CD4-positive, alpha-beta T cell (primary cell): ENCODE measurements at regions not wholly inside any gene's neighbourhood (a gene's known extent, or its start where the extent isn't known, plus 50 kb on each side); places are given as distances from the start of the nearest gene placed in this dataset.

Experiments
- ATAC-seq: fragments of 200-7000 bp; cut with Tn5 transposase; one replicate; pipeline ENCODE4 v1.10.0; 2022; ENCODE audit warnings: mild to moderate bottlenecking; ENCODE audit not compliant: poor library complexity
- CTCF ChIA-PET: fragments of 350-600 bp; sonication (Branson Sonifier 250); formaldehyde crosslinking; loops from one replicate; lab custom pipeline; 2021; ENCODE audit warnings: antibody characterized with exemption, inconsistent platforms; lab: Charles Lee
- POLR2A ChIA-PET: fragments of 350-600 bp; sonication (Branson Sonifier 250); formaldehyde crosslinking; loops from one replicate; lab custom pipeline; 2021; ENCODE audit warnings: antibody characterized with exemption, inconsistent platforms; lab: Charles Lee
- DNase-seq, 14 experiments: peaks; one replicate each; pipeline ENCODE4 v3.0.0-alpha.2; 2013 to 2020; ENCODE audit warnings: mixed read lengths in 2 of 14
- H3K27ac ChIP-seq, 2 donors: one replicate each; pipeline versions ENCODE4 v1.5.1 to v1.7.0; 2013; ENCODE audit warnings: low read length in 2 of 2, low read depth in 1 of 2, mild to moderate bottlenecking in 1 of 2
- H3K27me3 ChIP-seq, 2 experiments: 1 replicate in 1 of 2; 2 replicates in 1 of 2; pipeline versions ENCODE4 v1.6.1 to v1.7.0; 2013; ENCODE audit warnings: low read length in 2 of 2, control low read depth in 1 of 2, mild to moderate bottlenecking in 1 of 2, moderate library complexity in 1 of 2; ENCODE audit not compliant: insufficient read depth in 2 of 2, control insufficient read depth in 1 of 2
- H3K36me3 ChIP-seq: one replicate; pipeline ENCODE4 v1.6.1; 2013; ENCODE audit warnings: low read length, control low read depth; ENCODE audit not compliant: insufficient read depth
- H3K4me1 ChIP-seq: one replicate; pipeline ENCODE4 v1.6.1; 2013; ENCODE audit warnings: low read length, control low read depth; ENCODE audit not compliant: insufficient read depth
- H3K4me3 ChIP-seq: one replicate; pipeline ENCODE4 v1.5.1; 2013; ENCODE audit warnings: mild to moderate bottlenecking, low read length, moderate library complexity
- H3K9me3 ChIP-seq, 2 experiments: 1 replicate in 1 of 2; 2 replicates in 1 of 2; pipeline versions ENCODE4 v1.6.1 to v1.7.0; 2013; ENCODE audit warnings: low read length in 2 of 2, mild to moderate bottlenecking in 2 of 2, control low read depth in 1 of 2, moderate library complexity in 1 of 2; ENCODE audit not compliant: control insufficient read depth in 1 of 2, insufficient read depth in 1 of 2
- H3K27ac Mint-ChIP-seq: one replicate; pipeline ENCODE4 v1.8.0; 2020; ENCODE audit warnings: mixed read lengths
- H3K27me3 Mint-ChIP-seq: one replicate; pipeline ENCODE4 v1.8.0; 2021; ENCODE audit warnings: mixed read lengths
- H3K36me3 Mint-ChIP-seq: one replicate; pipeline ENCODE4 v1.8.0; 2021; ENCODE audit warnings: low read depth, mixed read lengths
- H3K4me1 Mint-ChIP-seq: one replicate; pipeline ENCODE4 v1.8.0; 2021; ENCODE audit warnings: low read depth, mixed read lengths
- H3K4me3 Mint-ChIP-seq: one replicate; pipeline ENCODE4 v1.8.0; 2020; ENCODE audit warnings: mild to moderate bottlenecking, mixed read lengths
- H3K9me3 Mint-ChIP-seq: one replicate; pipeline ENCODE4 v1.8.0; 2020; ENCODE audit warnings: mixed read lengths
- CTCF ChIP-seq: fragments of 200-600 bp; IDR thresholded peaks from one replicate; pipeline ENCODE4 v1.8.0; 2022; ENCODE audit warnings: antibody characterized with exemption, mild to moderate bottlenecking
- intact Hi-C, 2 experiments: fragments of 100-400 bp; cut with DNase I in 1 of 2; cut with micrococcal nuclease in 1 of 2; formaldehyde crosslinking; loops; one replicate each; pipeline versions ENCODE4 v1.15.1 to v1.9.0; 2023 to 2025; cut with DNase I, micrococcal nuclease

- no peak for ATAC-seq
- no peak overlapping the region for H3K27ac ChIP-seq
- Mint-ChIP-seq H3K36me3 (no peaks in the 10 kb centered on the region), H3K4me3 (no peak overlapping the region), H3K9me3 (no peaks in the 10 kb centered on the region), H3K27me3 (no peaks in the 10 kb centered on the region), H3K4me1 (no peaks in the 10 kb centered on the region), H3K27ac (no peak overlapping the region)
- H3K9me3 ChIP-seq, result no peaks in the 10 kb centered on the region
- H3K4me1 ChIP-seq, result no peaks in the 10 kb centered on the region
- H3K4me3 ChIP-seq, result no peak overlapping the region
- ChIA-PET POLR2A (no interaction called here), CTCF (interaction anchor here (1.2 kb wide), 1 partner anchor 8 kb away, joined by 3 read pairs; no protein-coding TSS in a partner anchor)
- no peak for TF ChIP-seq CTCF
- intact Hi-C loops, result no loop called here
- no peaks in the 10 kb centered on the region for H3K36me3 ChIP-seq
- no peaks in the 10 kb centered on the region for H3K27me3 ChIP-seq
- no peak for DNase-seq
Observed at GRCh38 chr11:110984693-110985092, 260.8 kb upstream of the POU2AF2 start.

DNA sequence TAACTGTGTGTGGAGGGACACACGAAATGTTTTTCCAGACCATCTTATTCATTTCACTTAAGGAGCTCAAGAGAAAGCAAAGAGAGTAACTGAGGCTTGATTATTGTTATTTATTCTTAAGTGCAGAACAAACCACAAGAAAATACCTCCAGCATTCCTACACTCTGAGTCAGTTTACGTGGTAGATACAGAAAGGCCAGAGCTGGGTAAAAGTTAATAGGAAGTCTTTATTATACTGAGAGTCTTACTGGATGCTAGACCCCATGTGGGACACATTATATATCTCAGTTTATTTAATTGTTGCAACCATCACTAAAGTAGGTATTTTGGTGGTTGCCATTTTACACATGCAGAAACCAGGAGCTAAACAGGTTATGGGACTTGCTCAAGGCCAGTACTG, 261.4 kb upstream of the POU2AF2 start:
- Histone ChIP-seq H3K4me3 (no peak overlapping the region), H3K4me1 (no peaks in the 10 kb centered on the region), H3K9me3 (no peaks in the 10 kb centered on the region), H3K36me3 (no peaks in the 10 kb centered on the region), H3K27ac (no peak overlapping the region), H3K27me3 (no peaks in the 10 kb centered on the region)
- no peak for TF ChIP-seq CTCF
- H3K36me3 Mint-ChIP-seq, result no peaks in the 10 kb centered on the region
- intact Hi-C loops, result no loop called here
- H3K27me3 Mint-ChIP-seq, result no peaks in the 10 kb centered on the region
- no peak overlapping the region for H3K27ac Mint-ChIP-seq
- DNase-seq (no peak), ATAC-seq (no peak)
- no peak overlapping the region for H3K4me3 Mint-ChIP-seq
- POLR2A ChIA-PET, result no interaction called here
- CTCF ChIA-PET, result interaction anchor here (1.2 kb wide), 1 partner anchor 9 kb away, joined by 3 read pairs; no protein-coding TSS in a partner anchor
- H3K9me3 Mint-ChIP-seq, result no peaks in the 10 kb centered on the region
- H3K4me1 Mint-ChIP-seq, result no peaks in the 10 kb centered on the region

DNA sequence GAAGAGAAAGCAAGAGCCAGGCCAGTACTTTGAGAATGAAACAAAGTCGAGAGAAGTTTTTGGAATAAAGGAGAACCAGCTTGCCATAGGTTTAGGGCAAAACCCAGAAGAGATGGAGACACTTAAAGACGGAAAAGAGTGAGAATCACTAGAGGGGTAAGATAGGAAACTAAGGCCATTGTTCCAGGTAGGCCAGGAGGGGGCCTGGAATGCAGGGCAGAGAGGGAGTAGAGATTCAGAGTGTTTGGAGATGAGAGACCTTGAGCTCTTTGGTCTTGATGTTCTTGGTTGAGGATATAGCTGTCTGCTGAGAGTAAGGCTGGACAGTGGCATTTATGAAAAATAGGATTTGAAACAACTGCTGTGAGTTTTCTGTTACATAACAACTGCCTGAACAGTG, 263.3 kb upstream of the POU2AF2 start:
- DNase-seq (no peak), ATAC-seq (no peak)
- no peaks in the 10 kb centered on the region for H3K9me3 ChIP-seq
- Mint-ChIP-seq H3K36me3 (no peaks in the 10 kb centered on the region), H3K27ac (no peak overlapping the region), H3K9me3 (no peaks in the 10 kb centered on the region), H3K4me3 (no peak overlapping the region), H3K27me3 (no peaks in the 10 kb centered on the region), H3K4me1 (no peaks in the 10 kb centered on the region)
- TF ChIP-seq CTCF, result no peak
- H3K36me3 ChIP-seq, result no peaks in the 10 kb centered on the region
- ChIA-PET CTCF (interaction anchor here (1.3 kb wide), 1 partner anchor 13 kb away, joined by 3 read pairs; no protein-coding TSS in a partner anchor), POLR2A (no interaction called here)
- H3K4me3 ChIP-seq, result no peak overlapping the region
- H3K4me1 ChIP-seq, result no peaks in the 10 kb centered on the region
- no peak overlapping the region for H3K27ac ChIP-seq
- intact Hi-C loops, result no loop called here
- no peaks in the 10 kb centered on the region for H3K27me3 ChIP-seq
